ENCODE measurements at regions not wholly inside any gene's neighbourhood (a gene's known extent, or its start where the extent isn't known, plus 50 kb on each side); places are given as distances from the start of the nearest gene placed in this dataset.

DNA sequence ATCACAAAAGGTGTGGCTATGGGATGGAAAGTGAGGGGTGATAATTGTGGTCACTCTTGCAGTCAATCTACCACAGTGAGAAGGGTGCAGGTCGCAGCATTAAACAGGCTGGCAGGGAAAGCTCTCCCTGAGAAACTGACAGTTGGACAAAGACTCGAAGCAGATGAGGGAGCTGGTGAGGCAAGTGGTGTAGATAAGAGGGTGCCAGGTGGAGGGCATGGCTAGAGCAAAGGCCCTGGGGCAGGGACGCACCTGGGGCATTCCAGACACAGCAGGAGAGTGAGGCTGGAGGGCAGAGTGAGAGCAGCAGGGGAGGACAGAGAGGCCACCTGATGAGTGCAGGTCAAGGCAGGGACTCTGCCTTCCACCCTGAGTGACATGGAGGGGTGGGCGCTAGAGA is 264.8 kb downstream of the PRDM2 start:
- H3K36me3 ChIP-seq (ENCODE audit: insufficient read depth in 1 of 2, low read depth in 1 of 2), result no peaks in the 10 kb centered on the region
- no peak overlapping the region for H3K4me3 ChIP-seq
- TF ChIP-seq, protein P1, sequence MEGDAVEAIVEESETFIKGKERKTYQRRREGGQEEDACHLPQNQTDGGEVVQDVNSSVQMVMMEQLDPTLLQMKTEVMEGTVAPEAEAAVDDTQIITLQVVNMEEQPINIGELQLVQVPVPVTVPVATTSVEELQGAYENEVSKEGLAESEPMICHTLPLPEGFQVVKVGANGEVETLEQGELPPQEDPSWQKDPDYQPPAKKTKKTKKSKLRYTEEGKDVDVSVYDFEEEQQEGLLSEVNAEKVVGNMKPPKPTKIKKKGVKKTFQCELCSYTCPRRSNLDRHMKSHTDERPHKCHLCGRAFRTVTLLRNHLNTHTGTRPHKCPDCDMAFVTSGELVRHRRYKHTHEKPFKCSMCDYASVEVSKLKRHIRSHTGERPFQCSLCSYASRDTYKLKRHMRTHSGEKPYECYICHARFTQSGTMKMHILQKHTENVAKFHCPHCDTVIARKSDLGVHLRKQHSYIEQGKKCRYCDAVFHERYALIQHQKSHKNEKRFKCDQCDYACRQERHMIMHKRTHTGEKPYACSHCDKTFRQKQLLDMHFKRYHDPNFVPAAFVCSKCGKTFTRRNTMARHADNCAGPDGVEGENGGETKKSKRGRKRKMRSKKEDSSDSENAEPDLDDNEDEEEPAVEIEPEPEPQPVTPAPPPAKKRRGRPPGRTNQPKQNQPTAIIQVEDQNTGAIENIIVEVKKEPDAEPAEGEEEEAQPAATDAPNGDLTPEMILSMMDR (IDR thresholded peaks at IDR 0.05), result no peak
- no peaks in the 10 kb centered on the region for H3K4me1 ChIP-seq
- DNase-seq (no peak), ATAC-seq (no peak)
- intact Hi-C loops (cut with DNase I), result loop anchor here in 1 of 2 donors (10.0 kb wide), 2 partner anchors 130 to 1080 kb away; no protein-coding TSS in a partner anchor
- H3K27me3 ChIP-seq (ENCODE audit: insufficient read depth in 3 of 3, low read length in 2 of 3), result peaks cover 0 to 25% (median 5%) of the 10 kb centered on the region in 3 donors
- WGBS, 3 donors, result 79 to 87% (median 81%) methylated on average over 4 of the region's 4 CpGs
- H3K9me3 ChIP-seq, result no peaks in the 10 kb centered on the region
- H3K27ac ChIP-seq, result no peak overlapping the region

DNA sequence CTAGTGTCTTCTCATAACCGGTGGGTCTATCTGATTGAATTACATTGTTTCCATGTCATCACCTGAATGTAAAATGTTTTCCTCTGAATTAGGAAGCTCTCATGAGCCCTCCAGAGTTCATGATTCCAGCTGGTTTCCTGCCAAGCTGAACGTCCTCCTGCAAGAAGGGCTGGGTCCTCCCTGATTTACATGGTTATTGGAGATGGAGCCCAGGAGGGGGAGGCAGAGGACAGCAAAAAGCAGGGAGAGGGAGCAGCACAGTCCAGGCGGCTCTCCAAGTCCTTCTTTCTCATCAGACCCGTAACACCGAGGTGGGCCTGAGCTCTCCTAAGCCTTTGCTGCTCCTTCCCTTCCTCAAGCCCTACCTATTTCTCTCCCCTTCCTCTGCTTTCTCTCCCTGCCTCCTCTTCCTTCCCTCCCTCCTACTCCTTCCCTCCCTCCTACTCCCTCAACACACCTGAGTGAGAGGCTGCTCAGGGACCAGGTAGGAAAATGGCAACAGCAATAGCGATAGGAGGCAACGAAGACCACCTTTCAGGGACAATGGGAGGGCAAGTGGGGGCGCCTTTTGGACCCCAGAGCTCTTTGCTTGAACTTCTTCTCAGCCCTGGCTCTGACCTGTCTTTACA is 265.9 kb downstream of the PRDM2 start:
- intact Hi-C loops (cut with DNase I), result loop anchor here in 1 of 2 donors (10.0 kb wide), 2 partner anchors 131 to 1079 kb away; no protein-coding TSS in a partner anchor
- WGBS, 3 donors, result 26 to 33% (median 28%) methylated on average over 8 of the region's 8 CpGs
- DNase-seq (peak; percentile 48 to 62), ATAC-seq (peak in 1 of 4 donors; percentile 47)
- H3K36me3 ChIP-seq (ENCODE audit: insufficient read depth in 1 of 2, low read depth in 1 of 2), result no peaks in the 10 kb centered on the region
- H3K4me1 ChIP-seq, result no peaks in the 10 kb centered on the region
- H3K27me3 ChIP-seq (ENCODE audit: insufficient read depth in 3 of 3, low read length in 2 of 3), result peaks cover 0 to 25% (median 5%) of the 10 kb centered on the region in 3 donors
- TF ChIP-seq, protein P1 (IDR thresholded peaks at IDR 0.05), result peak; percentile 14
- H3K4me3 ChIP-seq, result no peak overlapping the region
- no peak overlapping the region for H3K27ac ChIP-seq
- H3K9me3 ChIP-seq, result peaks cover 6% of the 10 kb centered on the region

DNA sequence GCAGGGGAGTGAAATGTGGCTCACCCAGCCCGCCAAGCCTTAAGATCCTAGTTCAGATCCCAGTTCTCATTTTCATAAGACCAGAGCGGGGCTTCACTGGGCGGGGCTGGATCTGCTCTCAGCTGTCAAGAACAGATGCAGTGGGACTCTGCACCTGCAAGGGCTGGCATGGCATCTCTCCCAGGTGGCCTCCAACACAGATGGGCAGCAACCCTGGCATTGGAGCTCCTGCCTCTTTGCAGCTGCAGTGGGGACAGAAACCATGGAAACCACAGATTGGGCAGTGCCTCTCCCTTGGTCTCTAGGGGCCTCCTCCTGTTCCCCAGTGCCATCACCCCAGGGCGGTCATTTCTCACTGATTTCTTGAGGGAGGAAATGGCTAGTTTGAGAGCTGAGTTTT is 267.7 kb downstream of the PRDM2 start:
- ATAC-seq (no peak), DNase-seq (no peak)
- 63 to 72% (median 69%) methylated on average over 4 of the region's 4 CpGs for WGBS, 3 donors
- Histone ChIP-seq H3K4me3 (no peak overlapping the region), H3K27me3 (ENCODE audit: insufficient read depth in 3 of 3, low read length in 2 of 3) (peaks cover 0 to 25% (median 5%) of the 10 kb centered on the region in 3 donors), H3K9me3 (peaks cover 12% of the 10 kb centered on the region), H3K27ac (no peak overlapping the region), H3K36me3 (ENCODE audit: insufficient read depth in 1 of 2, low read depth in 1 of 2) (no peaks in the 10 kb centered on the region), H3K4me1 (no peaks in the 10 kb centered on the region)
- TF ChIP-seq, protein P1 (IDR thresholded peaks at IDR 0.05), result no peak
- intact Hi-C loops (cut with DNase I), result loop anchor here in 1 of 2 donors (10.0 kb wide), 2 partner anchors 133 to 1077 kb away; no protein-coding TSS in a partner anchor

DNA sequence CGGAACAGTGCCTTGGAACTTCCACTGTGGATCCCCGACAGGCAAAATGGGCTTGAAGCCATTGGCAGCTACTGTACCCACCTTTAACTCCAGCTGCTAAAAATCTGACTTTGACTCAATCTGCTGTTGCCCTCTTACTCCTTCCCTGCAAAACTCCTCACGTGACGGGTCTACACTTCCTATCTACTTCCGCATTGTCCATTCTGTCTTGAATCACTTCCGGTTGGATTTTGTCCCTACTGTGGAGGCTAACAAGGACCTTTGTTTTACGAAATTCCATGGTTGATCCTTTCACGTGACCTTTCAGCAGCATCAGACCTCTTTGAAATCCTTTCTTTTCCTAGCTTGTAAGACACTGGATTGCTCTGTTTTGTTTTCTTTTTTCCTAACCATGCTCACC is 268.4 kb downstream of the PRDM2 start:
- H3K9me3 ChIP-seq, result peaks cover 12% of the 10 kb centered on the region
- DNase-seq (no peak), ATAC-seq (no peak)
- 69 to 75% (median 72%) methylated on average over 8 of the region's 8 CpGs for WGBS, 3 donors
- no peaks in the 10 kb centered on the region for H3K36me3 ChIP-seq (ENCODE audit: insufficient read depth in 1 of 2, low read depth in 1 of 2)
- H3K4me3 ChIP-seq, result no peak overlapping the region
- intact Hi-C loops (cut with DNase I), result loop anchor here in 1 of 2 donors (10.0 kb wide), 2 partner anchors 134 to 1076 kb away; no protein-coding TSS in a partner anchor
- H3K27me3 ChIP-seq (ENCODE audit: insufficient read depth in 3 of 3, low read length in 2 of 3), result peaks cover 0 to 25% (median 5%) of the 10 kb centered on the region in 3 donors
- TF ChIP-seq, protein P1 (IDR thresholded peaks at IDR 0.05), result no peak
- no peaks in the 10 kb centered on the region for H3K4me1 ChIP-seq
- H3K27ac ChIP-seq, result no peak overlapping the region

Data from psoas muscle (tissue), 7 donors.